HPDE6-E6E7 (cell line): ENCODE measurements at regions not wholly inside any gene's neighbourhood (a gene's known extent, or its start where the extent isn't known, plus 50 kb on each side); places are given as distances from the start of the nearest gene placed in this dataset.
"Not testable (repeated sequence)": the region's sequence is repeated elsewhere in the genome, so short reads cannot be mapped to it uniquely, and the experiment has no call there.

Source experiments
- DNase-seq: peaks from one replicate; pipeline ENCODE4 v3.0.0; 2011; ENCODE audit warnings: missing footprints; ENCODE audit errors: extremely low spot score

DNA sequence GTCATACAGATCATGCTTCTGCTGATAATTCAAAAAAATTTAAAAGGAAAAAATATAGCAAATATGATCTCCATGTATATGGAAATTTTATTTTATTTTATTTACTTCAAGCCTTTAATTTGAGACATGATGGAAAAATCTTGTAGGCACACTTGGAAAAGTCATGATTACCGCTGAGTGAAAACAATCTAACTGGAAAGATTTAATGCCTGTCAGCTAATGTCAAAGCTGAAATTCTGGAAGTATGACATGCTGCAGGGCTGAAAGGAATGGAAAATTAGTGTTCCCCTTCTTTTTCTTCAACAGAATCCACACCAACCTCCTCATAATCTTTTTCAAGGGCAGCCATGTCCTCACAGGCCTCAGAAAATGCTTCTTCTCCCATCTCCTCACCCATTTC lies 58.2 kb downstream of the RPRM start:
- no peak for DNase-seq

GRCh38 chr2:153417077-153417476 lies 61.5 kb downstream of the RPRM start:
- DNase-seq = no peak

- no peak for DNase-seq
These were observed 62.5 kb downstream of the RPRM start for GRCh38 chr2:153416071-153416470.

DNA sequence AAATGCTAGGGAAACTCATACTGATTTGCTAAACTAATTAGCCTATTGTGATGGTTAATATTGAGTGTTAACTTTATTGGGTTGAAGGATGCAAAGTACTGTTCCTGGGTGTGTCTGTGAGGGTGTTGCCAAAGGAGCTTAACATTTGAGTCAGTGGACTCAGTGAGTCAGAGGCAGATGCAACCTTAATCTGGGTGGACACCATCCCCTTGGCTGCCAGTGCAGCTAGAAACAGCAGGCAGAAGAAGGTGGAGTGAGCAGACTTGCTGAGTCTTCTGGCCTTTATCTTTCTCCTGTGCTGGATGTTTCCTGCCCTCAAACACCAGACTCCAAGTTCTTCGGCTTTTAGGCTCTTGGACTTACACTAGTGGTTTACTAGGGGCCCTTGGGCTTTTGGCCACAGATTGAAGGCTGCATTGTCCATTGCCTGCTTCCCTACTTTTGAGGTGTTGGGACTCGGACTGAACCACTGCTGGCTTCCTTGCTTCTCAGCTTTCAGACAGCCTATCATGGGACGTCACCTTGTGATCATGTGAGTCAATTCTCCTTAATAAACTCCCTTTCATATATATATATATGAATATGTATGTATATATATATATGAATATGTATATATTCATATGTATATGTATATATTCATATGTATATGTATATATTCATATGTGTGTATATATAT lies 69.7 kb downstream of the RPRM start:
- DNase-seq = no peak

DNA sequence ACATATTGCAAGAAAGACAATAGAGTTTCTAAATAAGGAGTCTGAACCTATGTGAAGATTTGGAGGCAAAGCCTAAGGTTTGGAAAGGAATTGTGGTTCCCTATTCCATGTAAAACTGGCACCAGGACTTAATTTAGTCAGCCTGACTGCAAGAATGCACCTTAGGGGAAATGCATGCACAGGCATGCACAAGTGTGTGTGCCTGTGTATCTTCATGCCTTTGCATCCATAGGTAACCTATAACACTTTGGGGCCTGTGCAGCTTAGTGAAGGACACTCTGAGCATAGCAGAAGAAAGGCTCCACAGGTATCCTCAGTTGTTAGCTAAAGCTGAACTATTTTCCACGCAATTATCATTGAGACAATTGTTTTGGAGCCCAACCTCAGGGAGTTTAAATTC lies 73.4 kb downstream of the RPRM start:
- no peak for DNase-seq

GRCh38 chr2:153404792-153405191 lies 73.8 kb downstream of the RPRM start:
- DNase-seq = no peak

DNA sequence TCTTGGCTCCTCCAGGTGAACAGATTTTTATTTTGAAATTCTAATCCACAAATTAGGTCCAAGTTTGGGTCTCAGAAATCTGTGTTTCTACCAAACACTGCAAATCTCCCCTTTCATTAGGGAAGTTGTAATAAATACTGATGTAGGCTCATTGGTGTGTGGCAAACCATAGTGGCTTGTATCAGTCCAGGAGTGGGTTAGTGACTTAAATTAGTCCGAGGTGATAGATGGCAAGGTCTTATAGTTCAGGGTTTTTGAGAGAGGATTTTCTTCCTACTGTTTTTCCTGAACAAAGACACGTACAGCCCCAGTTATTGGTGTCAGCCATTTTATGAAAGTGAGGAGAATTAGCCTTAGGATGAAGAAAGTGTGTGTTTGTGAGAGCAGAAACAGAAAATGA lies 74.6 kb downstream of the RPRM start:
- no peak for DNase-seq

DNA sequence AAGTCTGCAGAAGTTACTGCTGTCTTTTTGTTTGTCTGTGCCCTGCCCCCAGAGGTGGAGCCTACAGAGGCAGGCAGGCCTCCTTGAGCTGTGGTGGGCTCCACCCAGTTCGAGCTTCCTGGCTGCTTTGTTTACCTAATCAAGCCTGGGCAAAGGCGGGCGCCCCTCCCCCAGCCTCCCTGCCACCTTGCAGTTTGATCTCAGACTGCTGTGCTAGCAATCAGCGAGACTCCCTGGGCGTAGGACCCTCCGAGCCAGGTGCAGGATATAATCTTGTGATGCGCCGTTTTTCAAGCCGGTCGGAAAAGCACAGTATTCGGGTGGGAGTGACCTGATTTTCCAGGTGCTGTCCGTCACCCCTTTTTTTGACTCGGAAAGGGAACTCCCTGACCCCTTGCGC lies 75.2 kb downstream of the RPRM start:
- not testable (repeated sequence) for DNase-seq

GRCh38 chr2:153394686-153395085 lies 83.9 kb downstream of the RPRM start:
- DNase-seq = no peak

DNA sequence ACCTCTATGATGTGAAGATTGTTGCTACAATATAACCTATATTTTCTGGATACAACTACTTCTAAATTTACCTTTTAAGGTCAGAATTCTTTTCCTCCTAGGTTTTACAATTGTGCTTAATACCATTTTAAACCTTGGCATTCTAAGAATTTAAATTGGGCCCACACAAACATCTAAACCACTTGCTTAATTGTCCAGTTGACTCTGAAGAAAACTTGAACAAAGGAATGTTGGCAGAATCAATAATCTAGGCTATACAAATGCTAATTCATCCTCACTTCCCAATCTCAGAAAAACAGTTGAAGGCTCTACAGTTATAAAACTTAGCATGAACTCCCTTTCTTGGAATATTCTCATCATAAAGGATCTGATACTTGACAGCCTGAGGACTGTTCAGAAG lies 84.3 kb downstream of the RPRM start:
- DNase-seq = no peak

DNA sequence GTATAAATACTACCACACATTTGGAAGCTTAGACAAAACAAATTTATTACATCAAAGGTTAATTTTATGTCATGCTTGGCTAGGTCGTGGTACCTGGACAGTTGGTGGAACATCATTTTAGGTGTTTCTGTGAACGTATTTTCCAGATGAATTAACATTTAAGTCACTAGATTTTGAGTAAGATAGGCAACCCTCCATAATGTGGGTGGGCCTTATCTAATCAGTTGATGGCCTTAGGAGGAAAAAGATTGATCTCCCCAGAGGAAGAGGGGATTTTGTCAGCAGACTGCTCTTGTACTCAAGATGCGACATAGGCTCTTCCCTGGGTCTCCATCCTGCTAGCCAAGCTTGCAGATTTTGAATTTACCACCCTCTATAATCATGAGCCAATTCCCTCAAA lies 85.0 kb downstream of the RPRM start:
- DNase-seq = no peak

GRCh38 chr2:153391131-153391530 lies 87.4 kb downstream of the RPRM start:
- DNase-seq = no peak

DNA sequence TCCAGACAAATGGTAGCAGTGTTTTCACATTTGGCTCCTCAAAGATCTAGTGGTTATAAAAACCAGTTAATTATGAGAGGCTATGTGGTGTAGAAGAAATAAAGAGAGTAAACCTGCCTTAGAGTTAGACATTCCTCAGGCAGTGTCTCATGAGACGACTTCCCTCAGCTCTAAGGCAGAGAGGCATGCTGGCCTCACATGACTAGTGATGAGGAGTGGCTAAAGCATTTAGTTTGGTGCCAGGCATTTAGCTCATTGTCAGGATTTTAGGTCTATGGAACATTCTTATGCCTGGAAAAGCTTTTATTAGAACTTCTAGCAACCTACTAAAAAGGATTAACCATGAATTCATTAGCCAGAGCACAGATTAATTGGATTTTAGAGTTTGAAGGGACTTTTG lies 90.3 kb downstream of the RPRM start:
- no peak for DNase-seq

DNA sequence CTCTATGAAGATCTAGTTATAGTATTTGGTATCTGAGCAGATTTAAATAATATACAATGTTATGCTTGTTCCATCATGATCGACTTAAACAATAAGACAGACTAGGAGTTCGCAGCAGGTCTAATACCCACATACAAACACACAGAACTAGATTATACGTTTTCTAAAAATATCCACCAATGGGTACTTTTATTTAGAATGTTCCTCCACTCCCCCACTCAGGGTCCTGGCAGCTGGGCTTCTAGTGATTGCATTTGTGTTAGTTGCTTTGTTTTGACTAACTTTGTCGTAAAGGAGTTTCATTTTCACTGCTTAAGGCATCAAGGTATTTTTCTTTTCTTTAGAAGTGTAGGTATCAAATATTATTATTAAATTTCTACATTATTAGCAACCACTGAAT lies 91.4 kb downstream of the RPRM start:
- no peak for DNase-seq

DNA sequence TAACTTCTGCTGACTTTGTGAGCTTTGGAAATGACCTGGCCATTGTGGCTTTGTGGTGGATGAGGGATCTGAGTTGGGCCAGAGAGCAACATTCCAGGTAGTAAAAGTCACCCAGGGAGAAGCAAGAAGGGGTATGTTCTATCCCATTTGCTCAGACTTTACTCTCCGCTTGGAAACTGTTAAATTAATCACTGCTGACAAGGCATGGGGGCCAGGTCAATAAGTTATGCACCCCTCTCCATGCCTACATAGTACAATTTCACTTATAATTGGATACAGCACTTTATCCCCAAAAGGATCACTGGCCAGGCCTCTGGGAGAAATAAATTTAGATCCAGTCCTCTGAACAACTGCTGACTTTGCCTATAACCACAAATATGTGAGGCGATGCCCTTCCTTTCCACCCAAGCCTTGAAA lies 92.1 kb downstream of the RPRM start:
- DNase-seq = no peak

DNA sequence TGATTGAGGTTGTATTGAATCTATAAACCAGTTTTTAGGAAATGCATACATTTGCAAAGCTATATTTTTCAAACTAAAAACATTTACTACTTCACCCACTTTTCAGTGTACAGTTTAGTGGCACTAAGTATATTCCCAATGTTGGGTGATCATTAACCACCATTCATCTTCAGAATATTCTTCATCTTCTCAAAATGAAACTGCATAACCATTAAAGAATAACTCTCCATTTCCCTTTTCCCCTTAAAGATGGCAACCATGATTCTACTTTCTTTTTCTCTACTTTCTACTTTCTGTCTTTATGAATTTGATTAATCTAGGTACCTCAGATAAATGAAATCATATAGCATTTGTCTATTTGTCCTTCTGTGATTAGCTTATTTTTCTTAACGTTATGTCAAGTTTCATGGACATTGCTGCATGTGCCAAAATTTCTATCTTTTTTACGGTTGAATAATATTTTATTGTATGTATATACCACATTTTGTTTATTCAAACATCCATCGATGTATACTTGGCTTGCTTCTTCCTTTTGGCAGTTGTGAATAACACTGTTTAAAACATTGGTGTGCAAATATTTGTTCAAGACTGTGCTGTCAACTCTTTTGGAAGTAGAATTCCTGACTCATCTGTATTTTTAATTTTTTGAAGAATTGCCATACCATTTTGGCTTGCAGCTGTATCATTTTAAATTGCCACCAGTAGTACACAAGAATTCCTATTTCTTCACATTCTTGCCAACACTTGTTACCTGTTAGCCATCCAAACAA lies 104.9 kb downstream of the RPRM start:
- DNase-seq = no peak

DNA sequence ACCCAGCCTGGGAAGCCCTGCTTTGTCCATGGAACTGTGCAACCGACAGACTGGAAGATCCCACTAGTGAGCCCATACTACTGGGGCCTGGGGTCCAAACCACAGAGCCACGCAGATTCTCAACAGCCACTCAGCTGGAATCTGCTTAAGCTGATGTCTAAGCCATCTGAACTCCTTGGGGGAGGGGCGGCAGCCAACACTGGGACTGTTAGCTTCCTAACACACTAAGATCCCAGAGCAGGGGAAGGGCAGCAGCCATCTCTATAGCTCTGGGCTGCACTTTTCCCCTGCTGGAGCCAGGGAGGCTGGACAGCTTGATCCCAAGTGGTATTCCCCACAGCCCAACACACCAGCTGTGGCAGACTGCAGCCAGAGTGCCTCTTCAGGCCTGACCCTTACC lies 118.3 kb downstream of the RPRM start:
- DNase-seq = no peak

DNA sequence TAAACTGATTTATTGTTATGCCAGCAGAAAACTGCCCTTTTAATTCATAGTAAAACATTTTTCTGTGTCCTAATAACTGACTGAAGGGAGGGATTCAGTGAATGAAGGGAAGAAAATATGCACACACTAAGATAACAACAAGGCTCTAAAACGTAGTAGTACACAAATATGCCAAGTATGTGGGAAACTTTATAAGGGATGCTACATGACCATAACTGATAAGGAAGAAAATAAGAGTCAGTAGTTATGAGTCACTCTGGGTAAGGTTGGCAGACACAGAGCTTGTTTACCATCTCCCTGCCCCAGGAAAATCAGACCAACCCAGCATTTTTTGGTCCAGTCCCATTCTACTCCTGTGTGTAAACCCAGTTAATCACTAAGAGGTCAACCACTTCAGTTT lies 124.2 kb downstream of the RPRM start:
- no peak for DNase-seq

DNA sequence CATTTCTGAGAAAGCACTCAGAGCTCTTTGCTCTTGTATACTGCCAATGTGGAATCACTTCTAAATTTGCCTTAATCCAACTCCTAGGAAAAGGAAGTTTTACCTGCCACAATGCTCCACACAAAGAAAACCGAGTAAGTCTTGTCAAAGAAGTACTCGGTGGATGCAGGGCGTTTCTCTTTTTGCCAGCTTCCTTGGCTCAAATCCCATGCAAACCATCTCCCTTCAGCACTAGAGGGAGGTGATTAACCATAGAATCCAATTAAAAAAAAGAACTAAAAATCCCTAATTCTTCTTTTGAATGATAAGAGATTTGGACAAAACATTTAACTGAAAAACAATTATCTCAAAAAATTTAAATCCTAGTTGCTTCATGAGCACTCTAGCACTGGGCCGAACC lies 129.0 kb downstream of the RPRM start:
- no peak for DNase-seq

- DNase-seq = no peak
These were observed 130.6 kb downstream of the RPRM start for GRCh38 chr2:153347818-153348495.

GRCh38 chr2:153320879-153321278 lies 157.7 kb downstream of the RPRM start:
- no peak for DNase-seq

- DNase-seq = no peak
These were observed 167.1 kb downstream of the RPRM start for GRCh38 chr2:153311432-153311831.

- no peak for DNase-seq
These were observed 170.1 kb downstream of the RPRM start for GRCh38 chr2:153308466-153308865.
